CD4-positive, alpha-beta memory T cell (primary cell): ENCODE measurements at regions not wholly inside any gene's neighbourhood (a gene's known extent, or its start where the extent isn't known, plus 50 kb on each side); places are given as distances from the start of the nearest gene placed in this dataset.

ENCODE experiments used
- CTCF ChIA-PET: fragments of 350-600 bp; sonication (Branson Sonifier 250); formaldehyde crosslinking; loops from one replicate; lab custom pipeline; 2021; ENCODE audit warnings: inconsistent platforms; ENCODE audit not compliant: partially characterized antibody; lab: Charles Lee
- POLR2A ChIA-PET: fragments of 350-600 bp; sonication (Branson Sonifier 250); formaldehyde crosslinking; loops from one replicate; lab custom pipeline; 2021; ENCODE audit not compliant: partially characterized antibody; lab: Charles Lee
- DNase-seq, 5 donors: peaks; one replicate each; pipeline versions ENCODE4 v3.0.0 to v3.0.0-alpha.2; 2020 to 2022; ENCODE audit warnings: mixed read lengths in 1 of 5
- H3K27ac ChIP-seq: one replicate; pipeline ENCODE4 v1.7.0; 2013; ENCODE audit warnings: low read depth, low read length
- H3K27me3 ChIP-seq: 2 replicates; pipeline ENCODE4 v1.7.0; 2013; ENCODE audit warnings: mild to moderate bottlenecking, low read length, moderate library complexity; ENCODE audit not compliant: insufficient read depth
- H3K36me3 ChIP-seq: 2 replicates; pipeline ENCODE4 v1.7.0; 2013; ENCODE audit warnings: mild to moderate bottlenecking, low read length, moderate library complexity; ENCODE audit not compliant: insufficient read depth
- H3K4me1 ChIP-seq: 2 replicates; pipeline ENCODE4 v1.7.0; 2013; ENCODE audit warnings: mild to moderate bottlenecking, low read length, moderate library complexity; ENCODE audit not compliant: insufficient read depth
- H3K4me3 ChIP-seq, 2 donors: one replicate each; pipeline ENCODE4 v1.7.0; 2013; ENCODE audit warnings: low read length in 2 of 2, mild to moderate bottlenecking in 1 of 2
- H3K9me3 ChIP-seq, 2 donors: one replicate each; pipeline ENCODE4 v1.7.0; 2013; ENCODE audit warnings: low read length in 2 of 2, control low read depth in 1 of 2; ENCODE audit not compliant: control insufficient read depth in 1 of 2
- H3K27ac Mint-ChIP-seq, 7 donors: one replicate each; pipeline ENCODE4 v1.8.0; 2020 to 2021; ENCODE audit warnings: mixed read lengths in 7 of 7, mild to moderate bottlenecking in 6 of 7, inconsistent platforms in 3 of 7, moderate library complexity in 3 of 7
- H3K27me3 Mint-ChIP-seq, 2 donors: one replicate each; pipeline ENCODE4 v1.8.0; 2020 to 2021; ENCODE audit warnings: mixed read lengths in 2 of 2
- H3K36me3 Mint-ChIP-seq, 2 donors: one replicate each; pipeline ENCODE4 v1.8.0; 2020 to 2021; ENCODE audit warnings: mixed read lengths in 2 of 2, inconsistent platforms in 1 of 2, mild to moderate bottlenecking in 1 of 2
- H3K4me1 Mint-ChIP-seq, 4 donors: one replicate each; pipeline ENCODE4 v1.8.0; 2020 to 2021; ENCODE audit warnings: mixed read lengths in 4 of 4, mild to moderate bottlenecking in 1 of 4
- H3K4me3 Mint-ChIP-seq, 8 donors: one replicate each; pipeline ENCODE4 v1.8.0; 2020 to 2021; ENCODE audit warnings: mixed read lengths in 8 of 8, mild to moderate bottlenecking in 7 of 8, moderate library complexity in 6 of 8, inconsistent platforms in 3 of 8
- H3K9me3 Mint-ChIP-seq, 8 donors: one replicate each; pipeline ENCODE4 v1.8.0; 2020 to 2021; ENCODE audit warnings: mixed read lengths in 8 of 8, mild to moderate bottlenecking in 5 of 8, inconsistent platforms in 3 of 8, moderate library complexity in 1 of 8
- intact Hi-C: fragments of 100-400 bp; cut with micrococcal nuclease; formaldehyde crosslinking; loops from one replicate; pipeline ENCODE4 v1.15.1; 2023

- CTCF ChIA-PET, result interaction anchor here (1.0 to 1.8 kb wide), 3 partner anchors 9 to 222 kb away, joined by 3 to 5 read pairs (median 4); no protein-coding TSS in a partner anchor
- DNase-seq, result no peak
Observed at GRCh38 chr16:85394456-85395206, 218.5 kb upstream of the GSE1 start.

GRCh38 chr16:85395207-85395912 is 217.8 kb upstream of the GSE1 start:
- DNase-seq, result no peak
- ChIA-PET CTCF (interaction anchor here (1.0 to 1.8 kb wide), 2 partner anchors 8 to 25 kb away, joined by 3 to 5 read pairs; no protein-coding TSS in a partner anchor), POLR2A (no interaction called here)
- Histone ChIP-seq H3K27ac (no peak overlapping the region), H3K27me3 (no peaks in the 10 kb centered on the region), H3K9me3 (no peaks in the 10 kb centered on the region), H3K4me1 (no peaks in the 10 kb centered on the region), H3K4me3 (no peak overlapping the region), H3K36me3 (no peaks in the 10 kb centered on the region)
- intact Hi-C loops, result no loop called here
- Mint-ChIP-seq H3K9me3 (no peaks in the 10 kb centered on the region), H3K36me3 (no peaks in the 10 kb centered on the region), H3K4me1 (no peaks in the 10 kb centered on the region), H3K27ac (no peak overlapping the region), H3K4me3 (no peak overlapping the region), H3K27me3 (peaks cover 0 to 2% of the 10 kb centered on the region in 2 donors)

More at GRCh38 chr16:85394456-85395206, 218.5 kb upstream of the GSE1 start:
- no peak overlapping the region for H3K4me3 Mint-ChIP-seq
- intact Hi-C loops, result no loop called here
- H3K4me1 Mint-ChIP-seq, result no peaks in the 10 kb centered on the region
- Histone ChIP-seq H3K36me3 (no peaks in the 10 kb centered on the region), H3K27ac (no peak overlapping the region), H3K4me1 (no peaks in the 10 kb centered on the region), H3K9me3 (no peaks in the 10 kb centered on the region), H3K4me3 (no peak overlapping the region), H3K27me3 (no peaks in the 10 kb centered on the region)
- H3K9me3 Mint-ChIP-seq, result no peaks in the 10 kb centered on the region
- no peak overlapping the region for H3K27ac Mint-ChIP-seq
- H3K36me3 Mint-ChIP-seq, result no peaks in the 10 kb centered on the region
- POLR2A ChIA-PET, result no interaction called here
- H3K27me3 Mint-ChIP-seq, result peaks cover 0 to 2% of the 10 kb centered on the region in 2 donors

GRCh38 chr16:85395913-85396878 is 216.9 kb upstream of the GSE1 start:
- Mint-ChIP-seq H3K9me3 (no peaks in the 10 kb centered on the region), H3K4me3 (no peak overlapping the region), H3K27ac (peak overlapping the region in 1 of 7 donors; percentile 61), H3K27me3 (peaks cover 0 to 2% of the 10 kb centered on the region in 2 donors), H3K36me3 (no peaks in the 10 kb centered on the region), H3K4me1 (no peaks in the 10 kb centered on the region)
- H3K27me3 ChIP-seq, result no peaks in the 10 kb centered on the region
- no peaks in the 10 kb centered on the region for H3K36me3 ChIP-seq
- ChIA-PET POLR2A (no interaction called here), CTCF (interaction anchor here (1.0 kb wide), 1 partner anchor 24 kb away, joined by 3 read pairs; no protein-coding TSS in a partner anchor)
- no peak for DNase-seq
- H3K4me3 ChIP-seq, result no peak overlapping the region
- no peaks in the 10 kb centered on the region for H3K9me3 ChIP-seq
- no peak overlapping the region for H3K27ac ChIP-seq
- no peaks in the 10 kb centered on the region for H3K4me1 ChIP-seq
- intact Hi-C loops, result no loop called here

GRCh38 chr16:85396879-85397871 is 215.9 kb upstream of the GSE1 start:
- Mint-ChIP-seq H3K4me1 (no peaks in the 10 kb centered on the region), H3K9me3 (no peaks in the 10 kb centered on the region), H3K27me3 (peaks cover 0 to 2% of the 10 kb centered on the region in 2 donors), H3K27ac (peak overlapping the region in 1 of 7 donors; percentile 61), H3K36me3 (no peaks in the 10 kb centered on the region), H3K4me3 (no peak overlapping the region)
- H3K27me3 ChIP-seq, result no peaks in the 10 kb centered on the region
- intact Hi-C loops, result no loop called here
- no peaks in the 10 kb centered on the region for H3K4me1 ChIP-seq
- CTCF ChIA-PET, result no interaction called here
- no peak overlapping the region for H3K27ac ChIP-seq
- POLR2A ChIA-PET, result no interaction called here
- H3K36me3 ChIP-seq, result no peaks in the 10 kb centered on the region
- DNase-seq, result no peak
- H3K9me3 ChIP-seq, result no peaks in the 10 kb centered on the region
- H3K4me3 ChIP-seq, result no peak overlapping the region

GRCh38 chr16:85398050-85398451 is 215.1 kb upstream of the GSE1 start:
- Histone ChIP-seq H3K4me1 (no peaks in the 10 kb centered on the region), H3K36me3 (no peaks in the 10 kb centered on the region), H3K27ac (no peak overlapping the region), H3K27me3 (no peaks in the 10 kb centered on the region), H3K4me3 (no peak overlapping the region), H3K9me3 (no peaks in the 10 kb centered on the region)
- Mint-ChIP-seq H3K36me3 (no peaks in the 10 kb centered on the region), H3K27ac (no peak overlapping the region), H3K4me1 (no peaks in the 10 kb centered on the region), H3K9me3 (no peaks in the 10 kb centered on the region), H3K27me3 (peaks cover 0 to 2% of the 10 kb centered on the region in 2 donors), H3K4me3 (no peak overlapping the region)
- CTCF ChIA-PET, result interaction anchor here (1.2 kb wide), 1 partner anchor 9 kb away, joined by 4 read pairs; no protein-coding TSS in a partner anchor
- DNase-seq, result no peak
- intact Hi-C loops, result no loop called here
- POLR2A ChIA-PET, result no interaction called here
